ENCODE measurements at regions not wholly inside any gene's neighbourhood (a gene's known extent, or its start where the extent isn't known, plus 50 kb on each side); places are given as distances from the start of the nearest gene placed in this dataset.

DNA sequence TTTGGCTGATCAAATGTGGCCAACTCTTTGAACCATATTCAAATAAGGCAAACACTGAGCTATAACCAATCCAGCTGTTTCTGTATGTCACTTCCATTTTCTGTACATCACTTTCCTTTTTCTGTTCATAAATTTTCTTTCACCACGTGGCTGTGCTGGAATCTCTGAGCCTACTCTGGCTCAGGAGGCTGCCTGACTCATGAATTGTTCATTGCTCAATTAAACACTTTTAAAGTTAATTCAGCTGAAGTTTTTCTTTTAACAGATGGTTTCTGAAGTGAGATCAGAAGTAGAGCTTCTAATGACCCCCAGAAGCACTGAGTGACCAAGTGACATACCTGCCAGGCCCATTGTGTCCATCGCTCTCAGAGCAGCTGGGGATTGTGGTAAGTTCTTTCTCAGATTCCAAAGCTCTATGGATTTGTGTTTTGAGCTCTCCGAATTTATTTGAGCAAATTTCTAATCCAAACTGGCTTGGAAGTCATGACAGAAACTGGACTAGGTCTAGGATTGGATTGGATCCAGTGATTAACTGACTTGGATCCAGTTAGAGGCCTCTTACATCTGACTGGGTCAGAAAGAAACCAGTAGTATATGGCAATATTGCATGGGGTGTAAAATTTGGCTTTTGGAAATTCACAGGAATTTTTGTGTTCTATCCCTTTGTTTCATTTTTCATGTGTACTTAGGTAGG, 121.2 kb upstream of the BANK1 start:
- TF ChIP-seq, protein P1, sequence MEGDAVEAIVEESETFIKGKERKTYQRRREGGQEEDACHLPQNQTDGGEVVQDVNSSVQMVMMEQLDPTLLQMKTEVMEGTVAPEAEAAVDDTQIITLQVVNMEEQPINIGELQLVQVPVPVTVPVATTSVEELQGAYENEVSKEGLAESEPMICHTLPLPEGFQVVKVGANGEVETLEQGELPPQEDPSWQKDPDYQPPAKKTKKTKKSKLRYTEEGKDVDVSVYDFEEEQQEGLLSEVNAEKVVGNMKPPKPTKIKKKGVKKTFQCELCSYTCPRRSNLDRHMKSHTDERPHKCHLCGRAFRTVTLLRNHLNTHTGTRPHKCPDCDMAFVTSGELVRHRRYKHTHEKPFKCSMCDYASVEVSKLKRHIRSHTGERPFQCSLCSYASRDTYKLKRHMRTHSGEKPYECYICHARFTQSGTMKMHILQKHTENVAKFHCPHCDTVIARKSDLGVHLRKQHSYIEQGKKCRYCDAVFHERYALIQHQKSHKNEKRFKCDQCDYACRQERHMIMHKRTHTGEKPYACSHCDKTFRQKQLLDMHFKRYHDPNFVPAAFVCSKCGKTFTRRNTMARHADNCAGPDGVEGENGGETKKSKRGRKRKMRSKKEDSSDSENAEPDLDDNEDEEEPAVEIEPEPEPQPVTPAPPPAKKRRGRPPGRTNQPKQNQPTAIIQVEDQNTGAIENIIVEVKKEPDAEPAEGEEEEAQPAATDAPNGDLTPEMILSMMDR (IDR thresholded peaks at IDR 0.05; ENCODE audit: poor library complexity) = no peak
- no peak for TF ChIP-seq EZH2 (IDR thresholded peaks at IDR 0.05; ENCODE audit: borderline replicate concordance)
